SK-N-SH (cell line): ENCODE measurements at regions not wholly inside any gene's neighbourhood (a gene's known extent, or its start where the extent isn't known, plus 50 kb on each side); places are given as distances from the start of the nearest gene placed in this dataset.

Experiments
- CTCF ChIA-PET: fragments of 300-600, 350-600 bp; formaldehyde crosslinking; extraction: SDS; loops from one replicate; lab custom pipeline; 2021; lab: Yijun Ruan, JAX
- POLR2A ChIA-PET: fragments of 350-600 bp; sonication (Branson Sonifier 250); formaldehyde crosslinking; extraction: SDS; loops from one replicate; lab custom pipeline; 2020; ENCODE audit warnings: antibody characterized with exemption, inconsistent platforms; lab: Yijun Ruan, JAX
- DNase-seq: peaks from one replicate; pipeline ENCODE4 v3.0.0; 2012
- H2AFZ ChIP-seq: fragments of 200-600 bp; sonication (generic); 2 replicates; pipeline ENCODE4 v1.8.1; 2016; ENCODE audit warnings: antibody characterized with exemption, mild to moderate bottlenecking, low read depth
- H3F3A ChIP-seq: fragments of 200-600 bp; sonication (generic); replicated peaks from 2 replicates; pipeline ENCODE3; 2016; ENCODE audit warnings: antibody characterized with exemption, mild to moderate bottlenecking; ENCODE audit not compliant: insufficient read depth
- H3K27ac ChIP-seq, 2 experiments: fragments of 200-500 bp in 1 of 2; fragments of 200-600 bp in 1 of 2; sonication (Bioruptor generic) in 1 of 2; sonication (generic), shearing (Covaris generic) in 1 of 2; 2 replicates each; pipeline versions ENCODE4 v1.5.1 to v1.6.1; 2014 to 2016; ENCODE audit warnings: low read depth in 2 of 2, inconsistent platforms in 1 of 2, low read length in 1 of 2, mild to moderate bottlenecking in 1 of 2, mixed read lengths in 1 of 2
- H3K27me3 ChIP-seq: fragments of 200-600 bp; sonication (generic), shearing (Covaris generic); 2 replicates; pipeline ENCODE4 v1.6.1; 2016; ENCODE audit warnings: mixed run types; ENCODE audit not compliant: insufficient read depth
- H3K36me3 ChIP-seq, 2 experiments: fragments of 200-500 bp in 1 of 2; fragments of 200-600 bp in 1 of 2; sonication (Bioruptor generic) in 1 of 2; sonication (generic) in 1 of 2; replicated peaks in 1 of 2; 2 replicates each; pipeline versions ENCODE3 to v1.5.1; 2014 to 2016; ENCODE audit warnings: low read length in 1 of 2, mild to moderate bottlenecking in 1 of 2; ENCODE audit not compliant: insufficient read depth in 2 of 2, control insufficient read depth in 1 of 2
- H3K4me1 ChIP-seq, 2 experiments: fragments of 200-500 bp in 1 of 2; fragments of 200-600 bp in 1 of 2; sonication (Bioruptor generic) in 1 of 2; sonication (generic), shearing (Covaris generic) in 1 of 2; 2 replicates each; pipeline versions ENCODE4 v1.5.1 to v1.6.1; 2014 to 2016; ENCODE audit warnings: low read depth in 1 of 2, low read length in 1 of 2, mixed run types in 1 of 2; ENCODE audit not compliant: insufficient read depth in 2 of 2, control insufficient read depth in 1 of 2
- H3K4me2 ChIP-seq: fragments of 200-600 bp; sonication (generic), shearing (Covaris generic); 2 replicates; pipeline ENCODE4 v1.6.1; 2017; ENCODE audit warnings: mixed run types
- H3K4me3 ChIP-seq, 2 experiments: fragments of 200-500 bp in 1 of 2; fragments of 200-600 bp in 1 of 2; sonication (Bioruptor generic) in 1 of 2; sonication (generic), shearing (Covaris generic) in 1 of 2; 2 replicates each; pipeline versions ENCODE4 v1.5.1 to v1.8.1; 2014 to 2016; ENCODE audit warnings: low read depth in 2 of 2, inconsistent platforms in 1 of 2, low read length in 1 of 2, mild to moderate bottlenecking in 1 of 2, mixed read lengths in 1 of 2, moderate library complexity in 1 of 2
- H3K79me2 ChIP-seq: fragments of 200-600 bp; sonication (generic); 2 replicates; pipeline ENCODE4 v1.8.1; 2017; ENCODE audit warnings: mild to moderate bottlenecking; ENCODE audit not compliant: insufficient read depth
- H3K9ac ChIP-seq: fragments of 200-600 bp; sonication (generic); 2 replicates; pipeline ENCODE4 v1.6.1; 2017; ENCODE audit warnings: mixed run types
- H3K9me2 ChIP-seq: fragments of 200-600 bp; sonication (generic); 2 replicates; pipeline ENCODE4 v1.6.1; 2017; ENCODE audit warnings: mixed run types
- H3K9me3 ChIP-seq: fragments of 200-600 bp; sonication (generic); 2 replicates; pipeline ENCODE4 v1.6.1; 2017; ENCODE audit warnings: mixed run types, mild to moderate bottlenecking, moderate library complexity
- H4K20me1 ChIP-seq: fragments of 200-600 bp; sonication (generic); 2 replicates; pipeline ENCODE4 v1.6.1; 2017; ENCODE audit warnings: mild to moderate bottlenecking, mixed run types; ENCODE audit not compliant: insufficient read depth
- EZH2phosphoT487 ChIP-seq: fragments of 200-600 bp; sonication (generic); IDR thresholded peaks from 2 replicates; pipeline ENCODE4 v1.6.1; 2017; ENCODE audit warnings: low read depth, mixed run types, mild to moderate bottlenecking, antibody characterized with exemption, moderate library complexity, borderline replicate concordance
- FOSL2 ChIP-seq: IDR thresholded peaks from 2 replicates; pipeline ENCODE4 v1.4.0; 2012; ENCODE audit warnings: low read depth, mild to moderate bottlenecking, moderate library complexity, borderline replicate concordance
- FOXJ3 ChIP-seq: sonication (generic); formaldehyde crosslinking; IDR thresholded peaks from 2 replicates; pipeline ENCODE4 v1.5.1; 2020; ENCODE audit warnings: mild to moderate bottlenecking, missing genetic modification reagents
- FOXM1 ChIP-seq: IDR thresholded peaks from 2 replicates; pipeline ENCODE4 v1.4.0; 2012; ENCODE audit warnings: low read depth, mild to moderate bottlenecking
- GATA2 ChIP-seq: sonication (generic); formaldehyde crosslinking; IDR thresholded peaks from 2 replicates; pipeline ENCODE4 v1.5.0; 2020; ENCODE audit warnings: mild to moderate bottlenecking, missing genetic modification reagents
- JUND ChIP-seq: IDR thresholded peaks from 2 replicates; pipeline ENCODE4 v1.4.0; 2012
- RAD21 ChIP-seq: IDR thresholded peaks from 2 replicates; pipeline ENCODE4 v1.6.1; 2012; ENCODE audit warnings: mild to moderate bottlenecking, low read length
- RCOR1 ChIP-seq: fragments of 150-350 bp; IDR thresholded peaks from 2 replicates; pipeline ENCODE4 v1.6.1; 2017; ENCODE audit warnings: antibody characterized with exemption, low read length
- RFX5 ChIP-seq: IDR thresholded peaks from 2 replicates; pipeline ENCODE4 v1.6.1; 2012; ENCODE audit warnings: mild to moderate bottlenecking, improper control_type of control experiment, low read length
- RXRA ChIP-seq: IDR thresholded peaks from 2 replicates; pipeline ENCODE4 v1.4.0; 2012; ENCODE audit warnings: low read depth, mild to moderate bottlenecking, borderline replicate concordance
- SMC3 ChIP-seq: IDR thresholded peaks from 2 replicates; pipeline ENCODE4 v1.6.1; 2012; ENCODE audit warnings: low read depth, low read length, improper control_type of control experiment
- USF1 ChIP-seq: IDR thresholded peaks from 2 replicates; pipeline ENCODE4 v1.4.0; 2012; ENCODE audit warnings: low read depth, borderline replicate concordance
- WGBS: methylation state at CpG from one replicate; pipeline ENCODE4 v1.1.6; 2017; ENCODE audit warnings: low lambda C conversion rate; 5-methylcytosine and 5-hydroxymethylcytosine counted together
- TF ChIP-seq, protein P1 (sequence below): fragments of 200-600 bp; sonication (generic); IDR thresholded peaks from 2 replicates; pipeline ENCODE4 v1.6.1; 2017; ENCODE audit warnings: antibody characterized with exemption, mild to moderate bottlenecking, moderate library complexity
- TF ChIP-seq, protein P2 (sequence below): IDR thresholded peaks from 2 replicates; pipeline ENCODE4 v1.4.0; 2012; ENCODE audit warnings: low read depth, borderline replicate concordance

- POLR2A ChIA-PET, result no interaction called here
- no peaks in the 10 kb centered on the region for H3K36me3 ChIP-seq
- WGBS, result 90% methylated on average over 2 of the region's 2 CpGs
Observed at GRCh38 chr1:68347415-68347814, 102.3 kb downstream of the RPE65 start.

GRCh38 chr1:68346188-68346808 is 103.5 kb downstream of the RPE65 start:
- no peak overlapping the region for H3K27ac ChIP-seq
- no peak overlapping the region for H2AFZ ChIP-seq
- ChIA-PET POLR2A (no interaction called here), CTCF (interaction anchor here (0.6 to 18.1 kb wide), 20 partner anchors 9 to 1392 kb away, joined by 3 to 477 read pairs (median 4); no protein-coding TSS in a partner anchor)
- peaks cover 0 to 3% of the 10 kb centered on the region in 2 experiments; a peak in 1 of 4 replicates for H3K4me1 ChIP-seq
- no peaks in the 10 kb centered on the region for H3K79me2 ChIP-seq
- no peak overlapping the region for H3K9ac ChIP-seq
- no peaks in the 10 kb centered on the region for H3K27me3 ChIP-seq
- H3K36me3 ChIP-seq, result no peaks in the 10 kb centered on the region
- H4K20me1 ChIP-seq, result no peaks in the 10 kb centered on the region
- H3K9me2 ChIP-seq, result no peaks in the 10 kb centered on the region
- DNase-seq, result peak; percentile 19
- no peaks in the 10 kb centered on the region for H3F3A ChIP-seq
- TF ChIP-seq RAD21 (peak; percentile 59), SMC3 (peak; percentile 41; the same call in 1 of the 2 replicates), FOSL2 (no peak)
- TF ChIP-seq, protein P1, sequence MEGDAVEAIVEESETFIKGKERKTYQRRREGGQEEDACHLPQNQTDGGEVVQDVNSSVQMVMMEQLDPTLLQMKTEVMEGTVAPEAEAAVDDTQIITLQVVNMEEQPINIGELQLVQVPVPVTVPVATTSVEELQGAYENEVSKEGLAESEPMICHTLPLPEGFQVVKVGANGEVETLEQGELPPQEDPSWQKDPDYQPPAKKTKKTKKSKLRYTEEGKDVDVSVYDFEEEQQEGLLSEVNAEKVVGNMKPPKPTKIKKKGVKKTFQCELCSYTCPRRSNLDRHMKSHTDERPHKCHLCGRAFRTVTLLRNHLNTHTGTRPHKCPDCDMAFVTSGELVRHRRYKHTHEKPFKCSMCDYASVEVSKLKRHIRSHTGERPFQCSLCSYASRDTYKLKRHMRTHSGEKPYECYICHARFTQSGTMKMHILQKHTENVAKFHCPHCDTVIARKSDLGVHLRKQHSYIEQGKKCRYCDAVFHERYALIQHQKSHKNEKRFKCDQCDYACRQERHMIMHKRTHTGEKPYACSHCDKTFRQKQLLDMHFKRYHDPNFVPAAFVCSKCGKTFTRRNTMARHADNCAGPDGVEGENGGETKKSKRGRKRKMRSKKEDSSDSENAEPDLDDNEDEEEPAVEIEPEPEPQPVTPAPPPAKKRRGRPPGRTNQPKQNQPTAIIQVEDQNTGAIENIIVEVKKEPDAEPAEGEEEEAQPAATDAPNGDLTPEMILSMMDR, result peak; percentile 67
- no peak overlapping the region for H3K4me3 ChIP-seq
- 78% methylated on average over 3 of the region's 3 CpGs for WGBS
- H3K9me3 ChIP-seq, result no peaks in the 10 kb centered on the region
- H3K4me2 ChIP-seq, result no peak overlapping the region

More at GRCh38 chr1:68347415-68347814, 102.3 kb downstream of the RPE65 start:
- H3K9me2 ChIP-seq, result no peaks in the 10 kb centered on the region
- TF ChIP-seq JUND, result no peak
- TF ChIP-seq FOXJ3 (CRISPR knock-in tag), result no peak
- TF ChIP-seq USF1, result no peak
- no peak for TF ChIP-seq FOXM1
- TF ChIP-seq RAD21, result no peak
- TF ChIP-seq RCOR1, result no peak
- no peak for TF ChIP-seq GATA2 (CRISPR knock-in tag)
- TF ChIP-seq, protein P2, sequence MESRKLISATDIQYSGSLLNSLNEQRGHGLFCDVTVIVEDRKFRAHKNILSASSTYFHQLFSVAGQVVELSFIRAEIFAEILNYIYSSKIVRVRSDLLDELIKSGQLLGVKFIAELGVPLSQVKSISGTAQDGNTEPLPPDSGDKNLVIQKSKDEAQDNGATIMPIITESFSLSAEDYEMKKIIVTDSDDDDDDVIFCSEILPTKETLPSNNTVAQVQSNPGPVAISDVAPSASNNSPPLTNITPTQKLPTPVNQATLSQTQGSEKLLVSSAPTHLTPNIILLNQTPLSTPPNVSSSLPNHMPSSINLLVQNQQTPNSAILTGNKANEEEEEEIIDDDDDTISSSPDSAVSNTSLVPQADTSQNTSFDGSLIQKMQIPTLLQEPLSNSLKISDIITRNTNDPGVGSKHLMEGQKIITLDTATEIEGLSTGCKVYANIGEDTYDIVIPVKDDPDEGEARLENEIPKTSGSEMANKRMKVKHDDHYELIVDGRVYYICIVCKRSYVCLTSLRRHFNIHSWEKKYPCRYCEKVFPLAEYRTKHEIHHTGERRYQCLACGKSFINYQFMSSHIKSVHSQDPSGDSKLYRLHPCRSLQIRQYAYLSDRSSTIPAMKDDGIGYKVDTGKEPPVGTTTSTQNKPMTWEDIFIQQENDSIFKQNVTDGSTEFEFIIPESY, result no peak
- TF ChIP-seq RXRA, result no peak
- no peak for TF ChIP-seq EZH2phosphoT487
- TF ChIP-seq RFX5, result no peak
- H3K79me2 ChIP-seq, result no peaks in the 10 kb centered on the region
- no peak overlapping the region for H2AFZ ChIP-seq
- no peak overlapping the region for H3K4me2 ChIP-seq
- H3K27me3 ChIP-seq, result no peaks in the 10 kb centered on the region
- no peak overlapping the region for H3K27ac ChIP-seq
- CTCF ChIA-PET, result interaction anchor here (0.6 to 18.1 kb wide), 8 partner anchors 8 to 296 kb away, joined by 3 to 477 read pairs (median 3); no protein-coding TSS in a partner anchor
- H3F3A ChIP-seq, result no peaks in the 10 kb centered on the region
- H4K20me1 ChIP-seq, result no peaks in the 10 kb centered on the region
- H3K9me3 ChIP-seq, result no peaks in the 10 kb centered on the region
- no peak overlapping the region for H3K9ac ChIP-seq
- no peak for DNase-seq
- no peak overlapping the region for H3K4me3 ChIP-seq
- H3K4me1 ChIP-seq, result peaks cover 0 to 3% of the 10 kb centered on the region in 2 experiments; a peak in 1 of 4 replicates
